MCF 10A (cell line): ENCODE measurements at regions not wholly inside any gene's neighbourhood (a gene's known extent, or its start where the extent isn't known, plus 50 kb on each side); places are given as distances from the start of the nearest gene placed in this dataset.

Experiments used
- BruUV-seq: library from RNA; stranded (reverse); fragments of 400-500 nt; replicated peaks from 2 replicates; lab custom pipeline; 2021; lab: Mats Ljungman, UMichigan
- CTCF ChIA-PET: fragments of 300-600 bp; sonication (Branson Sonifier 250); formaldehyde crosslinking; extraction: SDS; loops from one replicate; lab custom pipeline; 2021; ENCODE audit warnings: antibody characterized with exemption, inconsistent platforms; lab: Yijun Ruan, JAX
- POLR2A ChIA-PET: fragments of 300-600, 350-650 bp; sonication (Branson Sonifier 250); formaldehyde crosslinking; extraction: SDS; loops from one replicate; lab custom pipeline; 2020; ENCODE audit warnings: antibody characterized with exemption, inconsistent platforms; lab: Yijun Ruan, JAX
- DNase-seq: peaks from one replicate; pipeline ENCODE4 v3.0.0-alpha.2; 2018; ENCODE audit not compliant: unreplicated experiment
- H3K27ac Mint-ChIP-seq: one replicate; pipeline ENCODE4 v1.8.0; 2022; ENCODE audit warnings: mild to moderate bottlenecking, low read depth, mixed read lengths; ENCODE audit not compliant: unreplicated experiment
- H3K27me3 Mint-ChIP-seq: one replicate; pipeline ENCODE4 v1.8.0; 2022; ENCODE audit warnings: mixed read lengths; ENCODE audit not compliant: insufficient read depth, unreplicated experiment
- H3K36me3 Mint-ChIP-seq: one replicate; pipeline ENCODE4 v1.8.0; 2022; ENCODE audit warnings: mild to moderate bottlenecking, moderate library complexity, mixed read lengths; ENCODE audit not compliant: insufficient read depth, unreplicated experiment
- H3K4me1 Mint-ChIP-seq: one replicate; pipeline ENCODE4 v1.8.0; 2022; ENCODE audit warnings: mixed read lengths; ENCODE audit not compliant: insufficient read depth, unreplicated experiment
- H3K4me3 Mint-ChIP-seq: one replicate; pipeline ENCODE4 v1.8.0; 2022; ENCODE audit warnings: mild to moderate bottlenecking, moderate library complexity, mixed read lengths; ENCODE audit not compliant: unreplicated experiment
- H3K9me3 Mint-ChIP-seq: one replicate; pipeline ENCODE4 v1.8.0; 2022; ENCODE audit warnings: mixed read lengths; ENCODE audit not compliant: unreplicated experiment
- intact Hi-C: fragments of 100-400 bp; cut with micrococcal nuclease; formaldehyde crosslinking; loops from 2 replicates; pipeline ENCODE4 v1.14.1; 2022
- TF ChIP-seq, protein P1 (sequence below): fragments of 200-600 bp; IDR thresholded peaks from one replicate; pipeline ENCODE4 v1.8.0; 2022; ENCODE audit warnings: antibody characterized with exemption, mild to moderate bottlenecking; ENCODE audit not compliant: unreplicated experiment

- Mint-ChIP-seq H3K27me3 (peaks cover 21% of the 10 kb centered on the region), H3K9me3 (peaks cover 26% of the 10 kb centered on the region), H3K27ac (no peak overlapping the region), H3K36me3 (no peaks in the 10 kb centered on the region), H3K4me3 (no peak overlapping the region), H3K4me1 (no peaks in the 10 kb centered on the region)
- ChIA-PET POLR2A (interaction anchor here (0.6 to 0.7 kb wide), 3 partner anchors 218 to 791 kb away, joined by 3 read pairs; no protein-coding TSS in a partner anchor), CTCF (no interaction called here)
- BruUV-seq, result no TSS peak
- TF ChIP-seq, protein P1, sequence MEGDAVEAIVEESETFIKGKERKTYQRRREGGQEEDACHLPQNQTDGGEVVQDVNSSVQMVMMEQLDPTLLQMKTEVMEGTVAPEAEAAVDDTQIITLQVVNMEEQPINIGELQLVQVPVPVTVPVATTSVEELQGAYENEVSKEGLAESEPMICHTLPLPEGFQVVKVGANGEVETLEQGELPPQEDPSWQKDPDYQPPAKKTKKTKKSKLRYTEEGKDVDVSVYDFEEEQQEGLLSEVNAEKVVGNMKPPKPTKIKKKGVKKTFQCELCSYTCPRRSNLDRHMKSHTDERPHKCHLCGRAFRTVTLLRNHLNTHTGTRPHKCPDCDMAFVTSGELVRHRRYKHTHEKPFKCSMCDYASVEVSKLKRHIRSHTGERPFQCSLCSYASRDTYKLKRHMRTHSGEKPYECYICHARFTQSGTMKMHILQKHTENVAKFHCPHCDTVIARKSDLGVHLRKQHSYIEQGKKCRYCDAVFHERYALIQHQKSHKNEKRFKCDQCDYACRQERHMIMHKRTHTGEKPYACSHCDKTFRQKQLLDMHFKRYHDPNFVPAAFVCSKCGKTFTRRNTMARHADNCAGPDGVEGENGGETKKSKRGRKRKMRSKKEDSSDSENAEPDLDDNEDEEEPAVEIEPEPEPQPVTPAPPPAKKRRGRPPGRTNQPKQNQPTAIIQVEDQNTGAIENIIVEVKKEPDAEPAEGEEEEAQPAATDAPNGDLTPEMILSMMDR, result no peak
- DNase-seq, result no peak
- intact Hi-C loops, result no loop called here
Observed at GRCh38 chr1:29529677-29530278, 293.5 kb downstream of the PTPRU start.

DNA sequence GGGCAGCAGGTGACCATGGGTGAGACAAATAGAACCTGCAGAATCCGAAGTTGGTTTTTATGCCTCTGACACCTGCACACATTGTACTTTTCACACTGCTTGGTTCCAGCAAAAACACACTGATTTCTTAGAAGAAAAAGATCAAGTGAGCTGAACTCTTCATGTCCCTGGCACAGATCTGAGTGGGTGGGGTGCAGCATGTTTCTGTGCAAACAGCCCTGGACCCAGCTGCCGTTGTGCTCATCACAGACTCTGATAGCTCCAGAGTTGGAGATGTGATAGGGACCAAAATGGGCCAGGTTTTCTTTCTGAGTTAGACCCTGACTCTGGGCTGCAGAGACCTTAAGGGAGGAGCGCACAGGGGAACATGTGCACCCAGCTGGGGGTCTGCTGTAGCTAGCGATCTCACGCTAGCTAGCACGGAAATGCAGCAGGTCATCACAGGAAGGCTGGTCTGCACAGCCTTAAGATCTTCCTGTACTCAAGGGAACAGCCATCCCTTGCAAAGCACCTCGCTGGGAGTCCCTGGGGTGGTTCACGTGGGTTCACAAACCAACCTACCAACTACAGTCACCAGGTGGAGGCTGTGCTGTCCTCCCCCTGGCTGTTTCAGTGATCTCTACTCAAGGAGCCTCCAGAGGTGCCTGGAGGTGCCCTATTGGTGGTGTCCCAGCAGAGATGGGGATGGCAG lies 291.1 kb downstream of the PTPRU start:
- peaks cover 21% of the 10 kb centered on the region for H3K27me3 Mint-ChIP-seq
- H3K4me3 Mint-ChIP-seq, result no peak overlapping the region
- no TSS peak for BruUV-seq
- DNase-seq, result no peak
- ChIA-PET POLR2A (no interaction called here), CTCF (no interaction called here)
- intact Hi-C loops, result no loop called here
- H3K9me3 Mint-ChIP-seq, result peaks cover 26% of the 10 kb centered on the region
- no peaks in the 10 kb centered on the region for H3K4me1 Mint-ChIP-seq
- TF ChIP-seq, protein P1, result no peak
- no peak overlapping the region for H3K27ac Mint-ChIP-seq
- no peaks in the 10 kb centered on the region for H3K36me3 Mint-ChIP-seq

DNA sequence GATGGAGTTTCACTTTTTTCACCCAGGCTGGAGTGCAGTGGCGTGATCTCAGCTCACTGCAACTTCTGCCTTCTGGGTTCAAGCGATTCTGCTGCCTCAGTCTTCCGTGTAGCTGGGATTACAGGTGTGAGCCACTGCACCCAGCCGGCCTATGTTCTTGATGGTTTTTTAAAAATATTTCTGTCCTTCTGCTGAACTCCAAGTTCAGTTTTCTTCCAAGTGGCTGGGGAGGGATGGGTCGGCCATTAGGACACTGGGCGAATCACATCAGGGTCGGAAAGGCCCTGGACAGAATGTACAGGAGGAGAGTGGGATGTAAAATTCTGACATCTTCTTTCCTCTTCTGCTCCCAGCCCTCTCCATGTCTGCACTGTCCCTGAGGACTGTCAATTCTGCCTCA lies 289.6 kb downstream of the PTPRU start:
- no peak overlapping the region for H3K27ac Mint-ChIP-seq
- POLR2A ChIA-PET, result interaction anchor here (0.8 kb wide), 1 partner anchor 23 kb away, joined by 3 read pairs; no protein-coding TSS in a partner anchor
- TF ChIP-seq, protein P1, result no peak
- H3K27me3 Mint-ChIP-seq, result peaks cover 21% of the 10 kb centered on the region
- H3K36me3 Mint-ChIP-seq, result no peaks in the 10 kb centered on the region
- H3K4me3 Mint-ChIP-seq, result no peak overlapping the region
- intact Hi-C loops, result no loop called here
- DNase-seq, result no peak
- CTCF ChIA-PET, result no interaction called here
- BruUV-seq, result no TSS peak
- peaks cover 20% of the 10 kb centered on the region for H3K9me3 Mint-ChIP-seq
- H3K4me1 Mint-ChIP-seq, result no peaks in the 10 kb centered on the region

- TF ChIP-seq, protein P1, result no peak
- H3K9me3 Mint-ChIP-seq, result peaks cover 11% of the 10 kb centered on the region
- no TSS peak for BruUV-seq
Observed at GRCh38 chr1:29524285-29525065, 288.2 kb downstream of the PTPRU start.

More at GRCh38 chr1:29524285-29525065, 288.2 kb downstream of the PTPRU start:
- Mint-ChIP-seq H3K27me3 (peaks cover 34% of the 10 kb centered on the region), H3K4me1 (no peaks in the 10 kb centered on the region), H3K36me3 (no peaks in the 10 kb centered on the region), H3K27ac (no peak overlapping the region), H3K4me3 (no peak overlapping the region)
- no peak for DNase-seq
- CTCF ChIA-PET, result no interaction called here
- intact Hi-C loops, result no loop called here
- POLR2A ChIA-PET, result interaction anchor here (0.8 kb wide), 1 partner anchor 159 kb away, joined by 4 read pairs; no protein-coding TSS in a partner anchor
